HG02973 (cell line): ENCODE measurements at regions not wholly inside any gene's neighbourhood (a gene's known extent, or its start where the extent isn't known, plus 50 kb on each side); places are given as distances from the start of the nearest gene placed in this dataset.
"Not testable (repeated sequence)": the region's sequence is repeated elsewhere in the genome, so short reads cannot be mapped to it uniquely, and the experiment has no call there.

Experiments used
- ATAC-seq: cut with Tn5 transposase; IDR thresholded peaks from one replicate; pipeline ENCODE4 v1.9.1; 2021; ENCODE audit warnings: moderate library complexity; ENCODE audit not compliant: unreplicated experiment

GRCh38 chr16:59090541-59090940 lies 356.4 kb upstream of the GOT2 start:
- no peak for ATAC-seq

GRCh38 chr16:59088431-59088830 lies 354.3 kb upstream of the GOT2 start:
- no peak for ATAC-seq

GRCh38 chr16:59087641-59088040 lies 353.5 kb upstream of the GOT2 start:
- no peak for ATAC-seq

- no peak for ATAC-seq
These were observed 333.1 kb upstream of the GOT2 start for GRCh38 chr16:59067205-59067604.

- no peak for ATAC-seq
These were observed 326.1 kb upstream of the GOT2 start for GRCh38 chr16:59060207-59060606.

- ATAC-seq: no peak
These were observed 324.1 kb upstream of the GOT2 start for GRCh38 chr16:59058250-59058649.

- ATAC-seq: no peak
These were observed 319.8 kb upstream of the GOT2 start for GRCh38 chr16:59053911-59054310.

- no peak for ATAC-seq
These were observed 318.1 kb upstream of the GOT2 start for GRCh38 chr16:59052231-59052630.

GRCh38 chr16:59048876-59049275 lies 314.8 kb upstream of the GOT2 start:
- ATAC-seq: no peak

- ATAC-seq: no peak
These were observed 313.0 kb upstream of the GOT2 start for GRCh38 chr16:59047114-59047513.

GRCh38 chr16:59046335-59046734 lies 312.2 kb upstream of the GOT2 start:
- no peak for ATAC-seq

- ATAC-seq: no peak
These were observed 311.4 kb upstream of the GOT2 start for GRCh38 chr16:59045501-59045900.

- no peak for ATAC-seq
These were observed 310.5 kb upstream of the GOT2 start for GRCh38 chr16:59044616-59045015.

- no peak for ATAC-seq
These were observed 308.2 kb upstream of the GOT2 start for GRCh38 chr16:59042301-59042700.

GRCh38 chr16:59039066-59039720 lies 305.1 kb upstream of the GOT2 start:
- ATAC-seq: no peak

- ATAC-seq: no peak
These were observed 296.9 kb upstream of the GOT2 start for GRCh38 chr16:59030923-59031485.

GRCh38 chr16:59021751-59022150 lies 287.6 kb upstream of the GOT2 start:
- no peak for ATAC-seq

GRCh38 chr16:59013930-59014329 lies 279.8 kb upstream of the GOT2 start:
- no peak for ATAC-seq

GRCh38 chr16:58999762-59000161 lies 265.6 kb upstream of the GOT2 start:
- ATAC-seq: no peak

- ATAC-seq: not testable (repeated sequence)
These were observed 258.6 kb upstream of the GOT2 start for GRCh38 chr16:58992755-58993154.

GRCh38 chr16:58983181-58983965 lies 249.3 kb upstream of the GOT2 start:
- ATAC-seq: not testable (repeated sequence)

GRCh38 chr16:58970775-58971174 lies 236.7 kb upstream of the GOT2 start:
- peak; percentile 63 for ATAC-seq
